ENCODE measurements at regions not wholly inside any gene's neighbourhood (a gene's known extent, or its start where the extent isn't known, plus 50 kb on each side); places are given as distances from the start of the nearest gene placed in this dataset.

DNA sequence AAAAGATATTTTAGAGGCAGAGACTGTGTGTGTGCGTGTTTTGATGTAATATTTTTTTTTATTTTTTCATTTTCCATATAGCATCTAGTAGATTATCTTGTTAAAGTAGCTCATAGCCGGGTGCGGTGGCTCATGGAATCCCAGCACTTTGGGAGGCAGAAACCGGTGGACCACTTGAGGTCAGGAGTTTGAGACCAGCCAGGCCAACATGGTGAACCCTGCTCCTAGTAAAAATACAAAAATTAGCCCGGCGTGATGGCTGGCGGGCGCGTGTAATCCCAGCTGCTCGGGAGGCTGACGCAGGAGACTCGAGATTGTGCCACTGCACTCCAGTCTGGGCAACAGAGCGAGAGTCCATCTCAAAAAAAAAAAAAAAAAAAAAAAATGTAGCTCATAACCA, 1481.2 kb upstream of the CADM2 start:
- H3K36me3 ChIP-seq (ENCODE audit: control insufficient read depth in 2 of 2, insufficient read depth in 1 of 2, low read length in 2 of 2) = no peaks in the 10 kb centered on the region
- H3K9me3 ChIP-seq (ENCODE audit: control insufficient read depth, insufficient read depth, low read depth, low read length) = no peaks in the 10 kb centered on the region
- ChIA-PET POLR2A (no interaction called here), CTCF (interaction anchor here (0.6 to 0.7 kb wide), 2 partner anchors 506 to 1602 kb away, joined by 3 to 4 read pairs; no protein-coding TSS in a partner anchor)
- H3K27ac ChIP-seq (ENCODE audit: extremely low read depth, low read depth, low read length) = no peak overlapping the region
- no peaks in the 10 kb centered on the region for H3K4me1 ChIP-seq (ENCODE audit: control insufficient read depth, insufficient read depth, low read length)
- H3K4me3 ChIP-seq (ENCODE audit: low read depth, low read length) = no peak overlapping the region
- TF ChIP-seq, protein P1, sequence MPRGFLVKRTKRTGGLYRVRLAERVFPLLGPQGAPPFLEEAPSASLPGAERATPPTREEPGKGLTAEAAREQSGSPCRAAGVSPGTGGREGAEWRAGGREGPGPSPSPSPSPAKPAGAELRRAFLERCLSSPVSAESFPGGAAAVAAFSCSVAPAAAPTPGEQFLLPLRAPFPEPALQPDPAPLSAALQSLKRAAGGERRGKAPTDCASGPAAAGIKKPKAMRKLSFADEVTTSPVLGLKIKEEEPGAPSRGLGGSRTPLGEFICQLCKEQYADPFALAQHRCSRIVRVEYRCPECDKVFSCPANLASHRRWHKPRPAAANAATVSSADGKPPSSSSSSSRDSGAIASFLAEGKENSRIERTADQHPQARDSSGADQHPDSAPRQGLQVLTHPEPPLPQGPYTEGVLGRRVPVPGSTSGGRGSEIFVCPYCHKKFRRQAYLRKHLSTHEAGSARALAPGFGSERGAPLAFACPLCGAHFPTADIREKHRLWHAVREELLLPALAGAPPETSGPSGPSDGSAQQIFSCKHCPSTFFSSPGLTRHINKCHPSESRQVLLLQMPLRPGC (tag by site-specific recombination; IDR thresholded peaks at IDR 0.05) = no peak
- no peak for TF ChIP-seq KLF7 (tag by site-specific recombination; IDR thresholded peaks at IDR 0.05; ENCODE audit: borderline replicate concordance)
- no peak for TF ChIP-seq KLF8 (tag by site-specific recombination; IDR thresholded peaks at IDR 0.05)
- no peak for TF ChIP-seq ZNF837 (tag by site-specific recombination; IDR thresholded peaks at IDR 0.05)
- TF ChIP-seq, protein P2, sequence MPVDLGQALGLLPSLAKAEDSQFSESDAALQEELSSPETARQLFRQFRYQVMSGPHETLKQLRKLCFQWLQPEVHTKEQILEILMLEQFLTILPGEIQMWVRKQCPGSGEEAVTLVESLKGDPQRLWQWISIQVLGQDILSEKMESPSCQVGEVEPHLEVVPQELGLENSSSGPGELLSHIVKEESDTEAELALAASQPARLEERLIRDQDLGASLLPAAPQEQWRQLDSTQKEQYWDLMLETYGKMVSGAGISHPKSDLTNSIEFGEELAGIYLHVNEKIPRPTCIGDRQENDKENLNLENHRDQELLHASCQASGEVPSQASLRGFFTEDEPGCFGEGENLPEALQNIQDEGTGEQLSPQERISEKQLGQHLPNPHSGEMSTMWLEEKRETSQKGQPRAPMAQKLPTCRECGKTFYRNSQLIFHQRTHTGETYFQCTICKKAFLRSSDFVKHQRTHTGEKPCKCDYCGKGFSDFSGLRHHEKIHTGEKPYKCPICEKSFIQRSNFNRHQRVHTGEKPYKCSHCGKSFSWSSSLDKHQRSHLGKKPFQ (tag by site-specific recombination; IDR thresholded peaks at IDR 0.05) = no peak
- TF ChIP-seq ZNF292 (tag by site-specific recombination; IDR thresholded peaks at IDR 0.05; ENCODE audit: borderline replicate concordance, low read depth) = no peak
- no peak for TF ChIP-seq ZFP37 (tag by site-specific recombination; IDR thresholded peaks at IDR 0.05)
- no peak for TF ChIP-seq ZEB2 (tag by site-specific recombination; IDR thresholded peaks at IDR 0.05)
- no peak for TF ChIP-seq ZNF76 (tag by site-specific recombination; IDR thresholded peaks at IDR 0.05; ENCODE audit: borderline replicate concordance, low read depth)
- TF ChIP-seq BCL11A (tag by site-specific recombination; IDR thresholded peaks at IDR 0.05; ENCODE audit: low read depth) = no peak
- TF ChIP-seq SCRT1 (tag by site-specific recombination; IDR thresholded peaks at IDR 0.05; ENCODE audit: borderline replicate concordance) = no peak
- TF ChIP-seq, protein P3, sequence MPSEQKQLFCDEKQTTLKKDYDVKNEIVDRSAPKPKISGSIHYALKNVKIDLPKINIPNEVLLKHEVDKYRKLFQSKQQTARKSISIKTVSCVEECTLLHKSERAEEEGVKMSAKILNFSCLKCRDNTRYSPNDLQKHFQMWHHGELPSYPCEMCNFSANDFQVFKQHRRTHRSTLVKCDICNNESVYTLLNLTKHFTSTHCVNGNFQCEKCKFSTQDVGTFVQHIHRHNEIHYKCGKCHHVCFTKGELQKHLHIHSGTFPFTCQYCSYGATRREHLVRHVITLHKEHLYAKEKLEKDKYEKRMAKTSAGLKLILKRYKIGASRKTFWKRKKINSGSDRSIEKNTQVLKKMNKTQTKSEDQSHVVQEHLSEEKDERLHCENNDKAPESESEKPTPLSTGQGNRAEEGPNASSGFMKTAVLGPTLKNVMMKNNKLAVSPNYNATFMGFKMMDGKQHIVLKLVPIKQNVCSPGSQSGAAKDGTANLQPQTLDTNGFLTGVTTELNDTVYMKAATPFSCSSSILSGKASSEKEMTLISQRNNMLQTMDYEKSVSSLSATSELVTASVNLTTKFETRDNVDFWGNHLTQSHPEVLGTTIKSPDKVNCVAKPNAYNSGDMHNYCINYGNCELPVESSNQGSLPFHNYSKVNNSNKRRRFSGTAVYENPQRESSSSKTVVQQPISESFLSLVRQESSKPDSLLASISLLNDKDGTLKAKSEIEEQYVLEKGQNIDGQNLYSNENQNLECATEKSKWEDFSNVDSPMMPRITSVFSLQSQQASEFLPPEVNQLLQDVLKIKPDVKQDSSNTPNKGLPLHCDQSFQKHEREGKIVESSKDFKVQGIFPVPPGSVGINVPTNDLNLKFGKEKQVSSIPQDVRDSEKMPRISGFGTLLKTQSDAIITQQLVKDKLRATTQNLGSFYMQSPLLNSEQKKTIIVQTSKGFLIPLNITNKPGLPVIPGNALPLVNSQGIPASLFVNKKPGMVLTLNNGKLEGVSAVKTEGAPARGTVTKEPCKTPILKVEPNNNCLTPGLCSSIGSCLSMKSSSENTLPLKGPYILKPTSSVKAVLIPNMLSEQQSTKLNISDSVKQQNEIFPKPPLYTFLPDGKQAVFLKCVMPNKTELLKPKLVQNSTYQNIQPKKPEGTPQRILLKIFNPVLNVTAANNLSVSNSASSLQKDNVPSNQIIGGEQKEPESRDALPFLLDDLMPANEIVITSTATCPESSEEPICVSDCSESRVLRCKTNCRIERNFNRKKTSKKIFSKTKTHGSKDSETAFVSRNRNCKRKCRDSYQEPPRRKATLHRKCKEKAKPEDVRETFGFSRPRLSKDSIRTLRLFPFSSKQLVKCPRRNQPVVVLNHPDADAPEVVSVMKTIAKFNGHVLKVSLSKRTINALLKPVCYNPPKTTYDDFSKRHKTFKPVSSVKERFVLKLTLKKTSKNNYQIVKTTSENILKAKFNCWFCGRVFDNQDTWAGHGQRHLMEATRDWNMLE (tag by site-specific recombination; conservative IDR thresholded peaks at IDR 0.05; ENCODE audit: low read depth) = no peak
- no peak for TF ChIP-seq ZNF350 (tag by site-specific recombination; IDR thresholded peaks at IDR 0.05)
- no peak for TF ChIP-seq ZXDB (tag by site-specific recombination; IDR thresholded peaks at IDR 0.05)
- TF ChIP-seq, protein P4, sequence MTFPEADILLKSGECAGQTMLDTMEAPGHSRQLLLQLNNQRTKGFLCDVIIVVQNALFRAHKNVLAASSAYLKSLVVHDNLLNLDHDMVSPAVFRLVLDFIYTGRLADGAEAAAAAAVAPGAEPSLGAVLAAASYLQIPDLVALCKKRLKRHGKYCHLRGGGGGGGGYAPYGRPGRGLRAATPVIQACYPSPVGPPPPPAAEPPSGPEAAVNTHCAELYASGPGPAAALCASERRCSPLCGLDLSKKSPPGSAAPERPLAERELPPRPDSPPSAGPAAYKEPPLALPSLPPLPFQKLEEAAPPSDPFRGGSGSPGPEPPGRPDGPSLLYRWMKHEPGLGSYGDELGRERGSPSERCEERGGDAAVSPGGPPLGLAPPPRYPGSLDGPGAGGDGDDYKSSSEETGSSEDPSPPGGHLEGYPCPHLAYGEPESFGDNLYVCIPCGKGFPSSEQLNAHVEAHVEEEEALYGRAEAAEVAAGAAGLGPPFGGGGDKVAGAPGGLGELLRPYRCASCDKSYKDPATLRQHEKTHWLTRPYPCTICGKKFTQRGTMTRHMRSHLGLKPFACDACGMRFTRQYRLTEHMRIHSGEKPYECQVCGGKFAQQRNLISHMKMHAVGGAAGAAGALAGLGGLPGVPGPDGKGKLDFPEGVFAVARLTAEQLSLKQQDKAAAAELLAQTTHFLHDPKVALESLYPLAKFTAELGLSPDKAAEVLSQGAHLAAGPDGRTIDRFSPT (tag by site-specific recombination; IDR thresholded peaks at IDR 0.05) = no peak
- no peak for TF ChIP-seq GLI2 (tag by site-specific recombination; IDR thresholded peaks at IDR 0.05; ENCODE audit: borderline replicate concordance, low read depth)
- TF ChIP-seq ZNF23 (tag by site-specific recombination; IDR thresholded peaks at IDR 0.05; ENCODE audit: borderline replicate concordance) = no peak
- TF ChIP-seq, protein P5, sequence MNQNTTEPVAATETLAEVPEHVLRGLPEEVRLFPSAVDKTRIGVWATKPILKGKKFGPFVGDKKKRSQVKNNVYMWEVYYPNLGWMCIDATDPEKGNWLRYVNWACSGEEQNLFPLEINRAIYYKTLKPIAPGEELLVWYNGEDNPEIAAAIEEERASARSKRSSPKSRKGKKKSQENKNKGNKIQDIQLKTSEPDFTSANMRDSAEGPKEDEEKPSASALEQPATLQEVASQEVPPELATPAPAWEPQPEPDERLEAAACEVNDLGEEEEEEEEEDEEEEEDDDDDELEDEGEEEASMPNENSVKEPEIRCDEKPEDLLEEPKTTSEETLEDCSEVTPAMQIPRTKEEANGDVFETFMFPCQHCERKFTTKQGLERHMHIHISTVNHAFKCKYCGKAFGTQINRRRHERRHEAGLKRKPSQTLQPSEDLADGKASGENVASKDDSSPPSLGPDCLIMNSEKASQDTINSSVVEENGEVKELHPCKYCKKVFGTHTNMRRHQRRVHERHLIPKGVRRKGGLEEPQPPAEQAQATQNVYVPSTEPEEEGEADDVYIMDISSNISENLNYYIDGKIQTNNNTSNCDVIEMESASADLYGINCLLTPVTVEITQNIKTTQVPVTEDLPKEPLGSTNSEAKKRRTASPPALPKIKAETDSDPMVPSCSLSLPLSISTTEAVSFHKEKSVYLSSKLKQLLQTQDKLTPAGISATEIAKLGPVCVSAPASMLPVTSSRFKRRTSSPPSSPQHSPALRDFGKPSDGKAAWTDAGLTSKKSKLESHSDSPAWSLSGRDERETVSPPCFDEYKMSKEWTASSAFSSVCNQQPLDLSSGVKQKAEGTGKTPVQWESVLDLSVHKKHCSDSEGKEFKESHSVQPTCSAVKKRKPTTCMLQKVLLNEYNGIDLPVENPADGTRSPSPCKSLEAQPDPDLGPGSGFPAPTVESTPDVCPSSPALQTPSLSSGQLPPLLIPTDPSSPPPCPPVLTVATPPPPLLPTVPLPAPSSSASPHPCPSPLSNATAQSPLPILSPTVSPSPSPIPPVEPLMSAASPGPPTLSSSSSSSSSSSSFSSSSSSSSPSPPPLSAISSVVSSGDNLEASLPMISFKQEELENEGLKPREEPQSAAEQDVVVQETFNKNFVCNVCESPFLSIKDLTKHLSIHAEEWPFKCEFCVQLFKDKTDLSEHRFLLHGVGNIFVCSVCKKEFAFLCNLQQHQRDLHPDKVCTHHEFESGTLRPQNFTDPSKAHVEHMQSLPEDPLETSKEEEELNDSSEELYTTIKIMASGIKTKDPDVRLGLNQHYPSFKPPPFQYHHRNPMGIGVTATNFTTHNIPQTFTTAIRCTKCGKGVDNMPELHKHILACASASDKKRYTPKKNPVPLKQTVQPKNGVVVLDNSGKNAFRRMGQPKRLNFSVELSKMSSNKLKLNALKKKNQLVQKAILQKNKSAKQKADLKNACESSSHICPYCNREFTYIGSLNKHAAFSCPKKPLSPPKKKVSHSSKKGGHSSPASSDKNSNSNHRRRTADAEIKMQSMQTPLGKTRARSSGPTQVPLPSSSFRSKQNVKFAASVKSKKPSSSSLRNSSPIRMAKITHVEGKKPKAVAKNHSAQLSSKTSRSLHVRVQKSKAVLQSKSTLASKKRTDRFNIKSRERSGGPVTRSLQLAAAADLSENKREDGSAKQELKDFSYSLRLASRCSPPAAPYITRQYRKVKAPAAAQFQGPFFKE (tag by site-specific recombination; IDR thresholded peaks at IDR 0.05; ENCODE audit: borderline replicate concordance) = no peak
- TF ChIP-seq KLF9 (tag by site-specific recombination; IDR thresholded peaks at IDR 0.05; ENCODE audit: low read depth) = no peak

Measured in HEK293 (cell line).